NOMO-1 treated with DMSO at 0.1 percent for 48 hours (cell line): ENCODE measurements at regions not wholly inside any gene's neighbourhood (a gene's known extent, or its start where the extent isn't known, plus 50 kb on each side); places are given as distances from the start of the nearest gene placed in this dataset.
"Not testable (repeated sequence)": the region's sequence is repeated elsewhere in the genome, so short reads cannot be mapped to it uniquely, and the experiment has no call there.

Experiments used
- DNase-seq: peaks from one replicate; lab custom pipeline; 2025; ENCODE audit not compliant: unreplicated experiment; lab: John Stamatoyannopoulos, UW

DNA sequence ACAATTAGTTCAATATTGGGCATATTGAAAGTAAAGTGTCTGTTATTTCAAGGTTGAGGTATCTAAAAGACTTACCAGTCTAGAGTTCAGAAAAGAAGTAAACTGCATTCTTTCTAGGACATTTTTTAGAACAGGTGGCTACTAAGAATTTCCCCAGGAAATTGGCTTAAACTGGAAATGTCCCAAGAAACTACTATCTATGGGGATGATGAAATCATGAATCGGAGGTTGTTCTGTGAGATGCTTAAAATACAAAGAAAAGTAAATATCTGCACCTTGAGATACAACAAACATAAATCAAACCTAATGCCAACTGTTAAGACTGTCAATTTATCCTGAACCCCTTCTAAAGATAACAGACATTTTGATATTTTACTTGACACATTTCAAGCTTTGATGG lies 226.5 kb upstream of the NREP start:
- no peak for DNase-seq

- DNase-seq, result no peak
These were observed 220.4 kb upstream of the NREP start for GRCh38 chr5:111977436-111977829.

- no peak for DNase-seq
These were observed 219.9 kb upstream of the NREP start for GRCh38 chr5:111976705-111977435.

GRCh38 chr5:111975133-111975532 lies 218.1 kb upstream of the NREP start:
- DNase-seq, result no peak

DNA sequence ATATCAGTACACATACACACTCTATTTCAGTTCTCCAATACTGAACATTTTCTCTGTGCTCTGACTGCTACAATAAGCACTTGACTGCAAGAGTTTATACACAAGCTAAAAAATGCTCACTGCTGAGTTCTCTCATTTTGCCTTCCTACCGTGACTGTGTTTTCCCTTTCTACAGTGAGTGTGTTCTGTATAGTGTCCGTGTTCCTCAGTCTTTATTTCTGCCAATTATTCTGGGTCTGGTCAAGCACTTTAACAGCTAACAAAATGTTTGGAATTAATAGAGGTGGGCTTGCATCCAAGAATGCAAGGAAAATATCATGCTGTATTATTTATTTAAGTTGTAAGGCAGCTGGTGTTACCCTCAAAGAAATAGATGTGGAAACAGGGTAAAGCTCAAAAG lies 217.0 kb upstream of the NREP start:
- DNase-seq, result no peak

DNA sequence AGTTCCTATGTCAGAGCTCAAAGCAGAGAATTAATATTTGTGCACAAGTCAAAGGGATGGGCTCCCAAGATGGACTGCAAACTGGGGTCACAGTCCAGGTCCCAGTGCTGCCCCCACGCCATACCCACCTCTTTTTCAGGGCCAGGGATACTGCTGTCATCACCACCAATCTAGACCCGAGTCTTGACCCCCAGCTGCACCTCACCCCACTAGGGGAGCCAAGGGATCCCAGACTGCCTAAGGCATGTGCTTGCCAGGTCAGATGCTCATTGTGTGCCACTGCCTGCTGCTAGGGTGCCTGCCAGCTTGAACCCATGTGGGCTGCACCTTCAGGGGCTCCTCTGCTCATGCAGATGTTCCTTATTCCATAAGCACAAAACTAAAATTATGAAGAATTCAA lies 215.6 kb upstream of the NREP start:
- no peak for DNase-seq

- no peak for DNase-seq
These were observed 215.1 kb upstream of the NREP start for GRCh38 chr5:111972080-111972479.

- no peak for DNase-seq
These were observed 211.5 kb upstream of the NREP start for GRCh38 chr5:111968459-111968858.

- no peak for DNase-seq
These were observed 210.5 kb upstream of the NREP start for GRCh38 chr5:111967463-111967862.

GRCh38 chr5:111966290-111966689 lies 209.3 kb upstream of the NREP start:
- DNase-seq, result peak; percentile 30

DNA sequence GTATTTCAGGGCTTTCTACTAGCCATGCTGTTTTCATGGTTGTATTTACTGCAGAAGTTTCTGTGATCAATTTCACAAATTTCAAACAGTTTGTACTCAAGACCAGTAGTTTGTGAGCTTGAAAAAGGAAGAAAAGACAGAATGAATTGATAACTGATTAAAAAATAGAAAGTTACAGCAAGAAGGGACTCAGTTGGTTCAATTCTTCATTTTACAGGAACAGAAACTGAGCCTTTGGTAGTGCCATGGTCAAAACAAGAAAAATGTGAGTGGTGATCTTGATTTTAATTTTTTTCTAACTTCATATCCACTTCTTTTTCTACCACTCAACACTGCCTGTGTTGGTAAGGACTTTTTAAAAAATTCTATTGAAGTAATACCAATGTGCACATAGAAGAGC lies 206.6 kb upstream of the NREP start:
- DNase-seq, result no peak

GRCh38 chr5:111962906-111963305 lies 205.9 kb upstream of the NREP start:
- no peak for DNase-seq

DNA sequence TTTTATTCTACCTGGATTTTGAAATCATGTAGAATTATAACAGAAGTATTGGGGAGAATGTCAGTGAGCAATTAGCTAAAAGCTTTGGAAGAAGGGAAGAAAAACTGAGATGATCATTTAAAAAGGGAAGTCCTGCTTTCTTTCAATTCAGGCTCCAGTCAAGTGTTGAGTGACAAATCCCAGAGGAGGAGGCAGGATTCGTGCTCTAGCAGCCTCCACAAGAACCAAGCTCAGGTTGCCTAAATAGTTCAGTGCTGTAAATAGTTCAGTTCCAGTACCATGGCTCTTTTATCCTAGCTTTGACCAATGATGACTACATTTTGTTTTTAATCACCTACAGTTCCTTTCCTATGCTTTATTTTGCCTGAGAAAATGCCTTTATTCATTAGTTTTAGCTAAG lies 204.9 kb upstream of the NREP start:
- DNase-seq, result no peak

DNA sequence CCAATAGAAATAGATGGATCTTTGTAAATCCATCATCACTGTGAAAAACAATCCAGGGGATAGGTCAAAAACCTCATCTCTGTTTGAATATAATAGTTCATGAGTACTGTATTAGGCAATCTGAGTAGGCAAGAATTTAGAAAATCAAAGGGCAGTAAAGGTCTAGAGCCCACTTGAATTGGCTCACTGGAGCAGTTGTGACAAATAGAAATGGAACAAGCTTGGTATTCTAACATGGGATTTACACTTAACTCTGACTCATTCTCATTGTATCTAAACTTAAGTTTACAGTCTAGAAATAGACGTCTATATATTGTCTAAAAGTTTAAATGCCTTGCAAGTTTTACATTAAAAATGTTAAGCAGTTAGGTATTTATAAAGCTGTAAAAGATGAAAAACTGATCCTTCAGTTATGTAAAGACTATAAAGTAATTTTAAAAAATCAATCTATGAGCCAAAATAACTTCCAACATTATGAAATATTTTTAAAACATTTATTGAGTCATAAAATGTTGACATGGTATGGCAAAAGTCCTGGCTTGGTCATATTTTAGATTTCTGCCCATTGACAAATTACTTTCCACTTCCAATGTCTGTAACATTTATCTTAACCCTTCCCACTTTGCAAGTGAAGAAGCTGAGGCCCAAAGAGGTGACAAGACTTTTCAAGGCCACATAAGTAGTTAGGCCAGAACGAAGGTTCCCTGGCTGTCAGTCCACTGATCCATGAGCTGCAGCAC lies 203.7 kb upstream of the NREP start:
- no peak for DNase-seq

DNA sequence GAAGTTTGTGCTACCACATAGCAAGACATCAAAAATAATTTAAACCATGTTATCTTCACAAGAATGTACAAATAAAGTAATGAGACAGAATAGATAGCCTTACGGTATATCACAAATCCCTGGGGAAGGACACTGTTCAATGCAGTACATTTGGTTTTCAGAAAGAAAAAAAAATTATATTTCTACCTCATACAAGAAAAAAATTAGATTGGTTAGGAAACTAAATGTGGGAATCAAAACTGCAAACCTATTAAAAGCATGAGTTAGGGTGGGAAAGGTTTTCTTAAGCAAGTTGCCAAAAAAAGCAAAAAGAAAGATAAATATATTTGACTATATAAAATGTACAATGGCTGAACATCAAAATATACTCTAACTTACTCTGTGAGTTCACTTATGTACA lies 201.9 kb upstream of the NREP start:
- DNase-seq, result no peak

GRCh38 chr5:111956765-111957164 lies 199.8 kb upstream of the NREP start:
- DNase-seq, result not testable (repeated sequence)

GRCh38 chr5:111954516-111955395 lies 197.8 kb upstream of the NREP start:
- DNase-seq, result peak; percentile 41

- peak; percentile 27 for DNase-seq
These were observed 196.5 kb upstream of the NREP start for GRCh38 chr5:111953351-111954127.

DNA sequence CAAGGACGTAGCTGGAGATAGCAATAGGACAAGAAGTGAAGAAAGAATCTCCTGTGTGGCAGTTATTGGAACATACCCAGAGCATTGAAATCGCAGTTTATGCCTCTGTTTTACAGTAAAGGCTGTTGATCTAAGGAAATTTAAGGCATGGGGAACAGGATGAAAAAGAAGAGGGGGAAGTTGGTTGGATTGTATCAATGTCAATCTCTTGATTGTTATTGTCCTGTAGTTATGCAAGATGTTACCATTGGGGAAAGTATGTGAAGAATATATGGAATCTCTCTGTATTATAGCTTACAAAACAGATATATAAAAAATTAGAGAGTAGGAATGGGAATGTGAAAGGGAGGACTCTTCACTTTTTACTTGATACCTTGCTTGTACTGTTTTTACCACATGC lies 195.6 kb upstream of the NREP start:
- no peak for DNase-seq

DNA sequence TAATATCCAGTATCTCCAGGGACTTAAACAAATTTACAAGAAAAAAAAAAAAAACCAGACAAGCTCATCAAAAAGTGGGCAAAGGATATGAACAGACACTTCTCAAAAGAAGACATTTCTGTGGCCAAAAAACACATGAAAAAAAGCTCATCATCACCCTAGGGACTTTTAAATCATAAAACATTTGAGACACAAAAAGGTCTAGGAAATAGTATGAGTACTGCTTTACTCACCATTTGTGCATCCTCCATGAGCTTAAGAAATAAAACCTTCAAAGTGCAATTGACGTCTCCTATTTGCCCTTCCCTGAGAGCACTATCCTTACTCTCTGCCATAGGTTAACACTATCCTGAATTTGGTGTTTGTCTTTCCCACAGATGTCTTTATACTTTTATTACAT lies 193.7 kb upstream of the NREP start:
- no peak for DNase-seq
